HG02798 (cell line): ENCODE measurements at regions not wholly inside any gene's neighbourhood (a gene's known extent, or its start where the extent isn't known, plus 50 kb on each side); places are given as distances from the start of the nearest gene placed in this dataset.

Experiments used
- ATAC-seq: cut with Tn5 transposase; IDR thresholded peaks from one replicate; pipeline ENCODE4 v1.9.1; 2021; ENCODE audit warnings: mild to moderate bottlenecking; ENCODE audit not compliant: unreplicated experiment, poor library complexity

DNA sequence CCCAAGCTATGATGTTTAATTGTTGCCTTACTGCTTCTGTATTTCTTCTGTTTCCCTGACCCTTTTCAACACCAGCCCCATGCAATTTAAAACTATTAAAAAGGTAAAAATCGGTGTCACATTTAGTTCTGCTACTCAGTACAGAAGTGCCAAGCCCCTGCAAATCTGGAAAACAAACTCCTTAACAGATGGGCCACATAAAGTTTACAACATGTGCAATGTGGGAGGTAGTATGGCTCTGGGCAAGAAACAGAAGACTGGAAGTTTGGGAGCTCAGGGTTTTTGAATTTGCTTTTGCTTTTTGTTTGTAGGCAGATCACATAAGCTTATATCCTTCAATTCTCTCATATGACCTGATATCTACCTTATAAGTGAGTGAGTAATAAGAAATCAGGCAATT is 404.0 kb upstream of the ATP2B1 start:
- ATAC-seq, result no peak

DNA sequence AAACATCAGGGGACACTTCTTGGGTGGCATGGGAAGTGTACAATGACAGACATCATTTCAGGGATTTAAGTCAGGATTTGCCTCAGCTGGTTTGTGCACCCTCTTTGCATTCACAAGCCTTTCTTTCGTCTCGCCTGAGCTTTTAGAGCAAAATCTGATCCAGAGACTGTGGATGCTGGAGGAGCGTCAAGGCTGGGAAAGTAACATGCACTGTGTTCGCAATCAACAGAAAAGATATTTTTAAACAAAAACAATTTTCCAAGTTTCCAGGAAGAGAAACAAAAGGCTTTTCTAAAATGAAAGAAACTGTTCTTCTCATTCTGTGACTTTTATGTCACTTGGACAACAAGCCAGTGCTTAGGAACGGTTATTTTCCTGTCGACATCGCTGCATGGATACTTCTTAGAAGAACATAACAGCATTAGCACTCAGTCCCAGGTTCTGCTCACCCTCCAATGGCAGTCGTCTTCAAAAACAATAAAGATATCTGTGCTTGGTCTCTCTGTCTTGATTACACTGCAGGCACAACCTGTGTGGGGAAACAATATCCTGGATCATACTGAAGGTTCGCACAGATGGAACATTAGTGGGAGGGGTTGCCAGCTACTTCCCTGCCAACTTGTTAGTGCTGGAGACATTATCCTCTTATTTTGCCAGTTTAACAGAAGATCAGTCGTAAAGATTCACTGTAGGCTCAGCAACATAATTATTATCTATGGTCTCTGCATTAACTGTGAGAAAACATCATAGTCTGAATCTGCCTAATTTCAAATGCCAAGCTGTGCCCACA is 403.3 kb upstream of the ATP2B1 start:
- ATAC-seq, result no peak

- ATAC-seq, result no peak
These were observed 397.9 kb upstream of the ATP2B1 start for GRCh38 chr12:90106568-90106967.

DNA sequence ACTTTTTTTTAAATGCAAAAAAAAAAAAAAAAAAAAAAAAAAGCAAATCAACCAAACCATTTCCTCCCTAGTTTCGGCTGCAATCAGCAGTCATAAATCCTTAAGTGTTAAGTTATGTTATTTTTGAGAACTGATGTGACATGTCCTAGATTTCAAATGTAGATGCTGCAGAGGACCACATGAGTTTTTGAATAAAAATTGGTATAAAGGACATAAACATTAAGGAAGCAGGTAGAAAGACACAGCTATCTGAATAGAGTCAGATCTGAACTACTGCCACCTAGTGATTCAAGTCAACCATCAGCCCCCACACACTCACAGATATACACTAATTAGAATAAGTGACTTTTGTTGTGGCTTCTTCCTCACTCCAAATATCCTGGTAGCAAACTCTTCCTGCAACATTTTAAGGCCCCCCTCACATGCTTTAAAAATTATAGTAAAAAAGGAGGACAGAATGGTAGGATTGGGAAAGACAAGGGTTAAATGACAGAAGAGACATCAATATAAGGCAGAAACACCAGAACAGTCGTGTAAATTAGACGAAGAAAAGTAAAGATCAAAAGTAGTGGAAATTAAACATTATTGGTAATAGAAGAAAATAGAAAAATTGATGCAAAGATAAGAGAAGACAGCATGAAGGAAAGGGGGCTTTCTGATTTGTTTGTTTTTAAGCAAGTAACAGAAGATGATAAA is 394.5 kb upstream of the ATP2B1 start:
- ATAC-seq, result peak; percentile 79

GRCh38 chr12:90100579-90100978 is 391.9 kb upstream of the ATP2B1 start:
- ATAC-seq, result no peak

- no peak for ATAC-seq
These were observed 390.6 kb upstream of the ATP2B1 start for GRCh38 chr12:90099288-90099687.

- no peak for ATAC-seq
These were observed 389.6 kb upstream of the ATP2B1 start for GRCh38 chr12:90098132-90098779.

- ATAC-seq, result no peak
These were observed 383.2 kb upstream of the ATP2B1 start for GRCh38 chr12:90091809-90092208.

- no peak for ATAC-seq
These were observed 382.5 kb upstream of the ATP2B1 start for GRCh38 chr12:90090929-90091651.

DNA sequence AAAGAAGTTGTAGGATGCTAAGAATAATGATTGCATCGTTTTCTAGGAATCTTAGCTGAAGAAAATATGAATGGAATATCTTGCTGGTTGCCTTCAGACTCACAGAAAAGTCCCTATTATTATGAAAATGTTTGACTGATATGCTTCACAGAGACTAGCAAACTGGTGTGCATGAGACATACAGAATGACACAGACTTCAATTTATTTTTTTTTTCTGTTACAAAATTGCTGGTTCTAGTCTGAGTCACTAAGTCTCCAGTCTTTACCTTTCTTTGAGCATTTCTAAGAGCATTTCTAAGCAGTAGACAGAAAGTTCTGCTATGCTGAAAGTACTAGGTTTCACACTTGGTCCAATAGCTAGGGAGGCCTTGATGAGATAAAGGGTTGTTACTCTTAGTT is 377.6 kb upstream of the ATP2B1 start:
- ATAC-seq, result peak; percentile 38

- ATAC-seq, result no peak
These were observed 377.0 kb upstream of the ATP2B1 start for GRCh38 chr12:90085494-90086274.

DNA sequence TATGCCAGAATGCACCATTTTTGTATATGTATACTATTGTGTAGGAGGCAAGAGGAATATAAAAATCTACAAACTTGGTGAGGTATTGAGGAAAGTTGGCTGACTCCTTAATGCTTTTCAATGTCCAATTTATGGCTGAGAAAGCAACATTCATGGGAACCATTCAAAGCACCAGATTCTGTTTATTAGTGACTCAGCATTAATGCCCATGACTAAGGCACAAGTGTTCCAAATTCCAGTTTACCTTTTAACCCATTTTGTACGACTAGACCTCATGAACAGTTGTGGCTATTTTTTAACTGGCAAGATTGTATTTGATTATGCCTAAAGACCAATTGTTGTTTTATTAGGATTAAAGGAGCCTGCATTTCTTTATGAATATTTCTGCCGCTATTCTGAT is 375.4 kb upstream of the ATP2B1 start:
- ATAC-seq, result no peak

DNA sequence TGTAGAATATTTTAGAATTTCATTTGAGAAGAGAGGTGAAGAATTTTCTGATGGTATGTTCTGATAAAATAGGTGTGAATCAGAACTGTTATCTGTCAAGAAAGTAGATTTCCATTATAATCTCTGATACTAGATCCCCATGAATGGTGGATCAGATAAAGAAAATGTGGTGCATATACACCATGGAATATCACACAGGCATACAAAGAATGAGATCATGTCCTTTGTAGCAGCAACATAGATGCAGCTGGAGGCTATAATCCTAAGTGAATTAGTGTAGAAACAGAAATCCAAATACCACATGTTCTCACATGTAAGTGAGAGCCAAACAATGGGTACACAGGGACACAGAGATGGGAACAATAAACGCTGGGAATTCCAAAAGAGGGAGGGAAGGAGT is 372.0 kb upstream of the ATP2B1 start:
- no peak for ATAC-seq

GRCh38 chr12:90079529-90080210 is 371.0 kb upstream of the ATP2B1 start:
- no peak for ATAC-seq

DNA sequence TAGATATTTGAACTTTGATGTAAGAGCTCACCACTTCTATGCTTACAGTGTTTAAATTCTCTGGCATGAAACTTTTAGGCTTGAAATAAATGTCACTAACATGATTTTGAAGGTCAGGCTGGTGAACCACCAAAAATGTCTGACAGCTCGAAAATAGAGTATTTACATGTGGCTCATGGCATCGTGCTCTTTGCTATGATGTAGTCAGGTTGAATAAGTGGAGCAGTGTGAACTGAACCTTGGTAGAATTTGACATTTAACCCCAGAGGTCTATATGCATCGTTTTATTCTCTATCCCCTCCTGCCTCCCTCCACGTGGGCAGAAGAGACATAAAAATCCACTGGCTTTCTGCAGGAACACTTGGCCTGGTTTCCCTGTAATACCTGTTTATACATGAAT is 369.7 kb upstream of the ATP2B1 start:
- ATAC-seq, result no peak

DNA sequence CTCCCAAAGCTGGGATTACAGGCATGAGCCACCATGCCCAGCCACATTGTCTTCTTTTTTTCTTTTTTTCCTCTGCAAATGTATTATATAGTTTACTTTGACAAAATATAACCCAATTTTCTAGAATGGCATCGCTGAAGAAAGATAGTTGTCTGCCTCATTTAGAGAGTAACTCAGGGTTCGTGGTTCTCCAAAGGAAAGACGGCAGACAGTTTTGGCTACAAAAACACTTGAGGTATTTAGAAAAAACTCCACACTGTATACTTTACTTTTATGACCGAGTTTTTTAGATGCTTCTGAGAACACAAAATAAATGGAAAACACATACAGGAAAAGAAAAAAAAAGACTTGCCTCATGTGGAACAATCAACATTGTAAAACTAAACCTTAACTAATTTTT is 369.1 kb upstream of the ATP2B1 start:
- no peak for ATAC-seq

GRCh38 chr12:90076851-90077319 is 368.2 kb upstream of the ATP2B1 start:
- ATAC-seq, result no peak

DNA sequence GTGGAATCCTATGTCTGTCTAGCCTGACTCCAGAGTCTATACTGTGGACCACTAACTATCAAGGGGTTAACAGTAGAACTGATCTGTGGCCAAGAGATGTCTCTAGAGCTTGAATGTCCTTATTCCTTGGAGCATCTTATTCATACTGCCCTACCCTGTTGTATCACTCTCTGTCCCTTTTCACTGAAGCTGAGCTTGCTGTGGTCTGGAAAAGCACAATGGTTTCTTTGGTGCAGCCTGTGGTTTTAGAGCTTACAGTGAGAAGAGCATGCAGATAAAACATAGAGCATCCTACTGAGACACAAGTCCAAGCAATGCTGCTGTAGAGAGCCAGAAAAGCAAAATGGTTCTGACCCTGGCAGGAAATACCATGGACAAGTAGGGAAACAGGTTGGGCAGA is 367.0 kb upstream of the ATP2B1 start:
- no peak for ATAC-seq

DNA sequence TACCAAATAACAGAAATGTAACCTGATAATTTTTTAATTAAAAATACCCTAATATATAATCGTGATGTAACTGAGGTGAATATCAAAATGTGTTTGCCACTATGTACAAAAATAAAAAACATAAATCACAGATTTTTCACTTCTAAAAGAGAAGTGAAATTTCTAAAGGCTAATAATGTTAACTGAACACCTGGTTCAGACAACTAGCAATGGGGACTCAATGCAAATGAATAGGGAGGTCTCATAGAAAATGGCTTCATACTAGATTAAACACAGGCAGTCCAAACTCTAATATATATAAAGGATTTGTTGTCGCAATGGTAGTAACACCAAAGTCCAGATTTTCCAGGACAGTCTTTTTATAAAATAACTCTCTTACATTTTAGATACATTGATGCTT is 365.4 kb upstream of the ATP2B1 start:
- peak; percentile 77 for ATAC-seq
